ENCODE measurements at regions not wholly inside any gene's neighbourhood (a gene's known extent, or its start where the extent isn't known, plus 50 kb on each side); places are given as distances from the start of the nearest gene placed in this dataset.

DNA sequence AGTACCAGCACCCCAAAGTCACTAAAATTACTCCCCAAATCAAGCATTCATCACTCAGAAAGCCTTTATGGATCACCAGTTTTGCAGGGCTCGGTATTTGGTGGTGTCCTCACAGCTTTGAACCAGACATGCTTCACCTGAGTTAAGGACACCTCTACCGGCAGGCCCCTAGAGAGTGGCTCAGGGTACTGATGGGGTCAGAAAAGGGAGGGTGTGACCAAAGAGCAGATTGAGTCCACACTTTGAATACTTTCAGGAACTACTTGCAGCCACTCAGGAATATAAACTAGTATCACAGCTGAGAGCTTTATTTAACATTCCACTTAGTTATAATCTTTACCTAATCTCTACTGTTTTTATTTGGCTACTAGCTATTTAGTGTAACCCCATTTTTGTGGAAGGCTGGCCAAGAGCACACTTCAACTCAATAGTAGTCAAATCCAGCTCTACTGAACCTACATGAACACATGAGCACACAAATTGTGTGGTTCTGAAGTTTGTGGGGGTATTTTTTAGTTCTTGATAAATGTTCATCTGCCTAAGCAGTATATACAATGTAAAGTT, 109.6 kb upstream of the SPRY1 start:
- H3K36me3 ChIP-seq (ENCODE audit: insufficient read depth, low read length) = no peaks in the 10 kb centered on the region
- H3K27me3 ChIP-seq (ENCODE audit: insufficient read depth, low read depth, low read length) = no peaks in the 10 kb centered on the region
- H3K79me2 ChIP-seq (replicated peaks; ENCODE audit: insufficient read depth, low read length) = no peaks in the 10 kb centered on the region
- H3K9me2 ChIP-seq (ENCODE audit: insufficient read depth, low read length) = no peaks in the 10 kb centered on the region
- no peak overlapping the region for H3K9ac ChIP-seq (ENCODE audit: low read length)
- no peaks in the 10 kb centered on the region for H4K20me1 ChIP-seq (ENCODE audit: insufficient read depth)
- H3K4me3 ChIP-seq (ENCODE audit: low read length) = no peak overlapping the region
- H3F3A ChIP-seq (ENCODE audit: insufficient read depth, low read length, poor library complexity, severe bottlenecking) = no peaks in the 10 kb centered on the region
- no peaks in the 10 kb centered on the region for H3K9me3 ChIP-seq (ENCODE audit: low read length)
- H3K4me2 ChIP-seq (ENCODE audit: low read length) = no peak overlapping the region
- H2AFZ ChIP-seq (ENCODE audit: low read depth, low read length) = no peak overlapping the region
- H3K27ac ChIP-seq (ENCODE audit: low read length) = no peak overlapping the region
- TF ChIP-seq, protein P1, sequence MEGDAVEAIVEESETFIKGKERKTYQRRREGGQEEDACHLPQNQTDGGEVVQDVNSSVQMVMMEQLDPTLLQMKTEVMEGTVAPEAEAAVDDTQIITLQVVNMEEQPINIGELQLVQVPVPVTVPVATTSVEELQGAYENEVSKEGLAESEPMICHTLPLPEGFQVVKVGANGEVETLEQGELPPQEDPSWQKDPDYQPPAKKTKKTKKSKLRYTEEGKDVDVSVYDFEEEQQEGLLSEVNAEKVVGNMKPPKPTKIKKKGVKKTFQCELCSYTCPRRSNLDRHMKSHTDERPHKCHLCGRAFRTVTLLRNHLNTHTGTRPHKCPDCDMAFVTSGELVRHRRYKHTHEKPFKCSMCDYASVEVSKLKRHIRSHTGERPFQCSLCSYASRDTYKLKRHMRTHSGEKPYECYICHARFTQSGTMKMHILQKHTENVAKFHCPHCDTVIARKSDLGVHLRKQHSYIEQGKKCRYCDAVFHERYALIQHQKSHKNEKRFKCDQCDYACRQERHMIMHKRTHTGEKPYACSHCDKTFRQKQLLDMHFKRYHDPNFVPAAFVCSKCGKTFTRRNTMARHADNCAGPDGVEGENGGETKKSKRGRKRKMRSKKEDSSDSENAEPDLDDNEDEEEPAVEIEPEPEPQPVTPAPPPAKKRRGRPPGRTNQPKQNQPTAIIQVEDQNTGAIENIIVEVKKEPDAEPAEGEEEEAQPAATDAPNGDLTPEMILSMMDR (IDR thresholded peaks at IDR 0.05; ENCODE audit: poor library complexity, severe bottlenecking) = no peak
- TF ChIP-seq TAF1 (IDR thresholded peaks at IDR 0.05; ENCODE audit: low read depth) = no peak
- TF ChIP-seq RAD21 (conservative IDR thresholded peaks at IDR 0.05) = no peak
- no peak for TF ChIP-seq SMC3 (conservative IDR thresholded peaks at IDR 0.05; ENCODE audit: poor library complexity)
- TF ChIP-seq MXI1 (conservative IDR thresholded peaks at IDR 0.05; ENCODE audit: poor library complexity, severe bottlenecking) = no peak
- TF ChIP-seq, protein P2, sequence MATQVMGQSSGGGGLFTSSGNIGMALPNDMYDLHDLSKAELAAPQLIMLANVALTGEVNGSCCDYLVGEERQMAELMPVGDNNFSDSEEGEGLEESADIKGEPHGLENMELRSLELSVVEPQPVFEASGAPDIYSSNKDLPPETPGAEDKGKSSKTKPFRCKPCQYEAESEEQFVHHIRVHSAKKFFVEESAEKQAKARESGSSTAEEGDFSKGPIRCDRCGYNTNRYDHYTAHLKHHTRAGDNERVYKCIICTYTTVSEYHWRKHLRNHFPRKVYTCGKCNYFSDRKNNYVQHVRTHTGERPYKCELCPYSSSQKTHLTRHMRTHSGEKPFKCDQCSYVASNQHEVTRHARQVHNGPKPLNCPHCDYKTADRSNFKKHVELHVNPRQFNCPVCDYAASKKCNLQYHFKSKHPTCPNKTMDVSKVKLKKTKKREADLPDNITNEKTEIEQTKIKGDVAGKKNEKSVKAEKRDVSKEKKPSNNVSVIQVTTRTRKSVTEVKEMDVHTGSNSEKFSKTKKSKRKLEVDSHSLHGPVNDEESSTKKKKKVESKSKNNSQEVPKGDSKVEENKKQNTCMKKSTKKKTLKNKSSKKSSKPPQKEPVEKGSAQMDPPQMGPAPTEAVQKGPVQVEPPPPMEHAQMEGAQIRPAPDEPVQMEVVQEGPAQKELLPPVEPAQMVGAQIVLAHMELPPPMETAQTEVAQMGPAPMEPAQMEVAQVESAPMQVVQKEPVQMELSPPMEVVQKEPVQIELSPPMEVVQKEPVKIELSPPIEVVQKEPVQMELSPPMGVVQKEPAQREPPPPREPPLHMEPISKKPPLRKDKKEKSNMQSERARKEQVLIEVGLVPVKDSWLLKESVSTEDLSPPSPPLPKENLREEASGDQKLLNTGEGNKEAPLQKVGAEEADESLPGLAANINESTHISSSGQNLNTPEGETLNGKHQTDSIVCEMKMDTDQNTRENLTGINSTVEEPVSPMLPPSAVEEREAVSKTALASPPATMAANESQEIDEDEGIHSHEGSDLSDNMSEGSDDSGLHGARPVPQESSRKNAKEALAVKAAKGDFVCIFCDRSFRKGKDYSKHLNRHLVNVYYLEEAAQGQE (IDR thresholded peaks at IDR 0.05; ENCODE audit: borderline replicate concordance) = no peak
- TF ChIP-seq EP300 (conservative IDR thresholded peaks at IDR 0.05; ENCODE audit: poor library complexity, severe bottlenecking) = no peak
- TF ChIP-seq POLR2AphosphoS5 (IDR thresholded peaks at IDR 0.05) = no peak
- no peak for TF ChIP-seq EZH2 (IDR thresholded peaks at IDR 0.05; ENCODE audit: borderline replicate concordance, insufficient read depth, low read length, poor library complexity, severe bottlenecking)

DNA sequence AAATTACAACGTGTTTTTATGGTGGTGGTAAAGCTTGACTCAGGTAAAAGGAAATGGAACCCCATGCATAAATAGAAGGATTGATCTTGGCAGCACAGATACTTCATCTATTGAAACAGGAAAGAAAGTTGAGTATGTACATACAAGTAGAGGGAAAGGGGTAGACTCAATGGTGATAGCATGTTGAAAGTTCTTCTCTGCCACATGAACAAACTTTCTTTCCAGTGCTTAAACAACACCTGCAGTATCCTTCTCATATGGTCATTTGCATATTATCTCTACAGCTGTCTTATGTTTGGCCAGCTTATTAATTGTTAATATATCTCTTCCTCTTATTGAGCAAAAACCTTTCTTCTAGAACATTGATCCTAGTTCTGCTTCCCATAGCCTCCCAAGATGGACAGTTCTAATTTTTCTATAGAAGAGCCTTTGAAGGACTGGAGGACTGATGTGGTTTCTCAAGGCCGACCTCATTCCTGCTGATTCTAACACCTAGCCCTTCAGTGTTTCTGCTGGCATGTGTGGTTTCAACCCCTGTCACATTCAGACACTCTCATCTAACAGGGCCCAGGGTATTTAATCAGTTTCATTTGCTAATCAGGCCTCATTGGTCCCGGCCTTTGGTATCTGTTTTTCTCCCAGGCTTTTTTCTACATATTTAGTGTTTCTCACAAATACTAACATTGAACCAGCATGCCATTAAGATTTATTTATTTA, 108.1 kb upstream of the SPRY1 start:
- no peaks in the 10 kb centered on the region for H3K9me2 ChIP-seq (ENCODE audit: insufficient read depth, low read length)
- H3K27ac ChIP-seq (ENCODE audit: low read length) = no peak overlapping the region
- H3K4me2 ChIP-seq (ENCODE audit: low read length) = no peak overlapping the region
- peaks cover 5% of the 10 kb centered on the region for H3K9me3 ChIP-seq (ENCODE audit: low read length)
- no peak overlapping the region for H2AFZ ChIP-seq (ENCODE audit: low read depth, low read length)
- H4K20me1 ChIP-seq (ENCODE audit: insufficient read depth) = no peaks in the 10 kb centered on the region
- no peak overlapping the region for H3K9ac ChIP-seq (ENCODE audit: low read length)
- H3K36me3 ChIP-seq (ENCODE audit: insufficient read depth, low read length) = no peaks in the 10 kb centered on the region
- no peak overlapping the region for H3K4me3 ChIP-seq (ENCODE audit: low read length)
- no peaks in the 10 kb centered on the region for H3F3A ChIP-seq (ENCODE audit: insufficient read depth, low read length, poor library complexity, severe bottlenecking)
- no peaks in the 10 kb centered on the region for H3K27me3 ChIP-seq (ENCODE audit: insufficient read depth, low read depth, low read length)
- TF ChIP-seq MXI1 (conservative IDR thresholded peaks at IDR 0.05; ENCODE audit: poor library complexity, severe bottlenecking) (no peak), RAD21 (conservative IDR thresholded peaks at IDR 0.05) (no peak), TAF1 (IDR thresholded peaks at IDR 0.05; ENCODE audit: low read depth) (no peak), EZH2 (IDR thresholded peaks at IDR 0.05; ENCODE audit: borderline replicate concordance, insufficient read depth, low read length, poor library complexity, severe bottlenecking) (no peak)
- H3K79me2 ChIP-seq (replicated peaks; ENCODE audit: insufficient read depth, low read length) = no peaks in the 10 kb centered on the region
